ENCODE measurements at regions not wholly inside any gene's neighbourhood (a gene's known extent, or its start where the extent isn't known, plus 50 kb on each side); places are given as distances from the start of the nearest gene placed in this dataset.

DNA sequence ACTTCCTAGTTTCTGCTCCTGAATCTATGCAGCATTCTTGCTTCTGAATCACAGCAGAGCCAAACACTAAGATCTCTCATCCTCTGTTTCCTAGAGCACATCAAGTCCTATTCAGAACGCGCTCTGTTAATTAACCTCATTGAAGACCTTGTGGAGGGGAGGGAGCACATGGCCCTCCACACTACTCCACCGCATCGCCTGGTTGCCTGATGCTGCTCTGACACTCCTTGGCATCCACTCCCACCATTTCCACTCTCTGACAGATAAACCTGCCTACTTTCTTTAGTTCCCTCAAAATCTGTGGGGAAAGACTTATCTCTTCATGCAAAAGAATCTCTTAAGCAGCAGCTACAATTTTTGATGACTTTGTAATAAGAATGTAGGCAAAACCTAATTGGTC is 802.3 kb upstream of the GYPC start:
- Mint-ChIP-seq H3K4me1 (no peaks in the 10 kb centered on the region), H3K4me3 (no peak overlapping the region), H3K9me3 (peaks cover 90% of the 10 kb centered on the region), H3K27ac (no peak overlapping the region), H3K27me3 (ENCODE audit: low read depth) (peaks cover 12% of the 10 kb centered on the region), H3K36me3 (peaks cover 65% of the 10 kb centered on the region)
- DNase-seq (ENCODE audit: low spot score) (no peak), ATAC-seq (no peak)
- POLR2A ChIA-PET = no interaction called here
- TF ChIP-seq ZBTB21 (CRISPR knock-in tag; IDR thresholded peaks at IDR 0.05; ENCODE audit: borderline replicate concordance) (no peak), ZNF317 (CRISPR knock-in tag; IDR thresholded peaks at IDR 0.05; ENCODE audit: borderline replicate concordance, low read depth) (no peak), SOX15 (CRISPR knock-in tag; IDR thresholded peaks at IDR 0.05) (no peak), FOXP4 (CRISPR knock-in tag; IDR thresholded peaks at IDR 0.05) (no peak), CBFB (CRISPR knock-in tag; IDR thresholded peaks at IDR 0.05; ENCODE audit: low read depth) (no peak), FOXK1 (CRISPR knock-in tag; IDR thresholded peaks at IDR 0.05) (no peak)
- CTCF ChIA-PET = no interaction called here

DNA sequence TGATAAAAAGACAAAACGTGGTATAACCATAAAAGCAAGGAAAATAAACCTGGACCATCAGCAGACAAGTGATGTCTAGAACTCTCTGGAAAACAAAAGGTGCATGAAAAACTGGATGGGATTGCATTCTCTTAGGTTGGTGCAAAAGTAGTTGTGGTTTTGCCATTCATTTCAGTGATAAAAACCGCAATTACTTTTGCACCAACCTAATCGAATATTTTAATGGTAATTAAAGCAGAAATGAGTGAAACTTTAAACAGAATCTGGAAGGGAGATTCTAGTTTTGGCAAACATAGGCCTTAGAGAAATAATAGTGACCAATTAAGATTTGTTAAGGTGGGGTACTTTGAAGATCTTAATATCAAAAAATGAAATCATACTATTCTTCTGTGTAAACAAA is 800.8 kb upstream of the GYPC start:
- TF ChIP-seq ZNF138 (CRISPR knock-in tag; conservative IDR thresholded peaks at IDR 0.05) (no peak), ARID4B (CRISPR knock-in tag; IDR thresholded peaks at IDR 0.05; ENCODE audit: borderline replicate concordance) (no peak), E2F5 (CRISPR knock-in tag; IDR thresholded peaks at IDR 0.05) (no peak), SOX15 (CRISPR knock-in tag; IDR thresholded peaks at IDR 0.05) (no peak), TP53 (CRISPR knock-in tag; IDR thresholded peaks at IDR 0.05) (no peak)
- TF ChIP-seq, protein P1, sequence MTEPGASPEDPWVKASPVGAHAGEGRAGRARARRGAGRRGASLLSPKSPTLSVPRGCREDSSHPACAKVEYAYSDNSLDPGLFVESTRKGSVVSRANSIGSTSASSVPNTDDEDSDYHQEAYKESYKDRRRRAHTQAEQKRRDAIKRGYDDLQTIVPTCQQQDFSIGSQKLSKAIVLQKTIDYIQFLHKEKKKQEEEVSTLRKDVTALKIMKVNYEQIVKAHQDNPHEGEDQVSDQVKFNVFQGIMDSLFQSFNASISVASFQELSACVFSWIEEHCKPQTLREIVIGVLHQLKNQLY (CRISPR knock-in tag; IDR thresholded peaks at IDR 0.05) = no peak
- H3K27me3 Mint-ChIP-seq (ENCODE audit: low read depth) = peaks cover 12% of the 10 kb centered on the region
- no peak overlapping the region for H3K4me3 Mint-ChIP-seq
- peaks cover 61% of the 10 kb centered on the region for H3K36me3 Mint-ChIP-seq
- H3K27ac Mint-ChIP-seq = no peak overlapping the region
- CTCF ChIA-PET = no interaction called here
- H3K4me1 Mint-ChIP-seq = 0 out of 2 replicates have a peak, but pooled peaks cover 2% of the 10 kb centered on the region
- no peak for ATAC-seq
- peaks cover 88% of the 10 kb centered on the region for H3K9me3 Mint-ChIP-seq
- POLR2A ChIA-PET = no interaction called here
- DNase-seq (ENCODE audit: low spot score) = no peak

DNA sequence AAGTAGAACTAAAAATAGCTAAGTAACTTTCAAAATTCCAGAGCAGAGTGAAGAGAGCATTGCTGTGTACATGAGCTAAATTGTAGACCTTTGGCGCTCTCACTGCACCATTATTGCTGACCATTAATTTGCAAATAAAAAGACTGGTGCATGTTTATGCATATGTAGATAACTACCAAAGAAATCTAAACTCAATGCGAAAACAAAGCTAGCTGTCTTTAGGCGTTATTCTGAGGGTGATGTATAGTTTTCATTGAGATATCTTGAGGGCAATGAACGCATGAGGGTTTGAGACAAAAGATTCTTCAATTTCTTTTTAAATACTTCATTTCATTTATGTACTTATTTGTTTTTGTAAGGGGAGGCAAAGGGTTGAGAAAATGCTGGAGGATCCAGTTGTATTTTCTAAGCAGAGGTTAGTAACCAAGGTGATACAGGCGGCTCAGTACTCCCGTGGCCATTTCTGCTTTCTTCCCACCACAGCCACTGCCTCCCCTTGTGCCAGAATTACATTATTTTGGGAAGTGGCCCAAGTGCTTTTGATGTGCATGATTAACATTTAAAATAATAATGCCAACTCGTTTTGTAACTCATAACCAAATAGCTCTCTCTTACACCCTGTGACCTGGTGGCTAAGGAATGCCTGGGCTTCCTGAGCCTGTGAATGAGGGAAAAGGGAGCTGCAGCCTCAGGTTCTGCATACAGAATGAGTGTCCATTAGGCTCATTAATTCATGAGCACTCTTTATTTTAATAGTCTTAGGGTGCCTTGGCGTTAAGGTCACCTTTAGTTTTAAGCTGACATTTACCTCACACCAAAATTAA is 797.8 kb upstream of the GYPC start:
- no peak overlapping the region for H3K4me3 Mint-ChIP-seq
- CTCF ChIA-PET = no interaction called here

More for the DNA sequence above, 797.8 kb upstream of the GYPC start:
- POLR2A ChIA-PET = no interaction called here
- H3K36me3 Mint-ChIP-seq = peaks cover 58% of the 10 kb centered on the region
- no peak for TF ChIP-seq GTF2I (CRISPR knock-in tag; conservative IDR thresholded peaks at IDR 0.05)
- peaks cover 75% of the 10 kb centered on the region for H3K9me3 Mint-ChIP-seq
- peaks cover 12% of the 10 kb centered on the region for H3K27me3 Mint-ChIP-seq (ENCODE audit: low read depth)
- no peak for ATAC-seq
- DNase-seq (ENCODE audit: low spot score) = no peak
- H3K27ac Mint-ChIP-seq = no peak overlapping the region
- H3K4me1 Mint-ChIP-seq = 0 out of 2 replicates have a peak, but pooled peaks cover 2% of the 10 kb centered on the region

All from WTC11 (cell line).